GM10266 (cell line): ENCODE measurements at regions not wholly inside any gene's neighbourhood (a gene's known extent, or its start where the extent isn't known, plus 50 kb on each side); places are given as distances from the start of the nearest gene placed in this dataset.
"Not testable (repeated sequence)": the region's sequence is repeated elsewhere in the genome, so short reads cannot be mapped to it uniquely, and the experiment has no call there.

ENCODE experiments used
- DNase-seq: peaks from one replicate; pipeline ENCODE4 v3.0.0; 2012; ENCODE audit errors: extremely low spot score
- CTCF ChIP-seq: IDR thresholded peaks from 2 replicates; pipeline ENCODE4 v1.5.1; 2012; ENCODE audit warnings: mild to moderate bottlenecking, low read depth; ENCODE audit not compliant: control insufficient read depth, insufficient read depth; ENCODE audit errors: missing control alignments

GRCh38 chr1:101124405-101124804 is 98.8 kb upstream of the DPH5 start:
- TF ChIP-seq CTCF, result no peak
- DNase-seq, result no peak

- not testable (repeated sequence) for DNase-seq
These were observed 98.3 kb upstream of the DPH5 start for GRCh38 chr1:101123904-101124303.

- DNase-seq, result peak; percentile 44
- TF ChIP-seq CTCF, result no peak
These were observed 97.0 kb upstream of the DPH5 start for GRCh38 chr1:101122452-101123166.

- TF ChIP-seq CTCF, result no peak
- no peak for DNase-seq
These were observed 96.4 kb upstream of the DPH5 start for GRCh38 chr1:101121975-101122374.

- TF ChIP-seq CTCF, result no peak
These were observed 95.9 kb upstream of the DPH5 start for GRCh38 chr1:101121504-101121903.

GRCh38 chr1:101120868-101121267 is 95.3 kb upstream of the DPH5 start:
- no peak for TF ChIP-seq CTCF
- DNase-seq, result no peak

More at GRCh38 chr1:101121504-101121903, 95.9 kb upstream of the DPH5 start:
- DNase-seq, result no peak

- no peak for TF ChIP-seq CTCF
- no peak for DNase-seq
These were observed 93.7 kb upstream of the DPH5 start for GRCh38 chr1:101119289-101119688.

GRCh38 chr1:101116006-101116405 is 90.4 kb upstream of the DPH5 start:
- no peak for DNase-seq
- no peak for TF ChIP-seq CTCF
